ENCODE measurements at regions not wholly inside any gene's neighbourhood (a gene's known extent, or its start where the extent isn't known, plus 50 kb on each side); places are given as distances from the start of the nearest gene placed in this dataset.

- no peak for DNase-seq (ENCODE audit: low read depth)
- TF ChIP-seq, protein P1, sequence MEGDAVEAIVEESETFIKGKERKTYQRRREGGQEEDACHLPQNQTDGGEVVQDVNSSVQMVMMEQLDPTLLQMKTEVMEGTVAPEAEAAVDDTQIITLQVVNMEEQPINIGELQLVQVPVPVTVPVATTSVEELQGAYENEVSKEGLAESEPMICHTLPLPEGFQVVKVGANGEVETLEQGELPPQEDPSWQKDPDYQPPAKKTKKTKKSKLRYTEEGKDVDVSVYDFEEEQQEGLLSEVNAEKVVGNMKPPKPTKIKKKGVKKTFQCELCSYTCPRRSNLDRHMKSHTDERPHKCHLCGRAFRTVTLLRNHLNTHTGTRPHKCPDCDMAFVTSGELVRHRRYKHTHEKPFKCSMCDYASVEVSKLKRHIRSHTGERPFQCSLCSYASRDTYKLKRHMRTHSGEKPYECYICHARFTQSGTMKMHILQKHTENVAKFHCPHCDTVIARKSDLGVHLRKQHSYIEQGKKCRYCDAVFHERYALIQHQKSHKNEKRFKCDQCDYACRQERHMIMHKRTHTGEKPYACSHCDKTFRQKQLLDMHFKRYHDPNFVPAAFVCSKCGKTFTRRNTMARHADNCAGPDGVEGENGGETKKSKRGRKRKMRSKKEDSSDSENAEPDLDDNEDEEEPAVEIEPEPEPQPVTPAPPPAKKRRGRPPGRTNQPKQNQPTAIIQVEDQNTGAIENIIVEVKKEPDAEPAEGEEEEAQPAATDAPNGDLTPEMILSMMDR (conservative IDR thresholded peaks at IDR 0.05; ENCODE audit: low read depth, low read length) = no peak
- H3K4me3 ChIP-seq (ENCODE audit: low read depth, low read length) = no peak overlapping the region
Observed at GRCh38 chr2:137729305-137729704, 235.0 kb upstream of the HNMT start.

DNA sequence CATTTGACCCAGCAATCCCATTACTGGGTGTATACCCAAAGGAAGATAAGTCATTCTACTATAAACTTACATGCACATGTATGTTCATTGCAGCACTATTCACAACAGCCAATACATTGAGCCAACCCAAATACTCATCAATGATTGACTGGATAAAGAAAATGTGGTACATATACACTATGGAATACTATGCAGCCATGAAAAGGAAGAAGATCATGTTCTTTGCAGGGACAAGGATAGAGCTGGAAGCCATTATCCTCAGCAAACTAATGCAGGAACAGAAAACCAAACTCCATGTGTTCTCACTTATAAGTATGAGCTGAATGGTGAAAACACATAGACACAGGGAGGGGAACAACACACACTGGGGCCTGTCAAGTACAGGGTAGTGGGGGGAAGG is 226.7 kb upstream of the HNMT start:
- DNase-seq (ENCODE audit: low read depth) = no peak
- no peak overlapping the region for H3K4me3 ChIP-seq (ENCODE audit: low read depth, low read length)
- TF ChIP-seq, protein P1 (conservative IDR thresholded peaks at IDR 0.05; ENCODE audit: low read depth, low read length) = no peak

DNA sequence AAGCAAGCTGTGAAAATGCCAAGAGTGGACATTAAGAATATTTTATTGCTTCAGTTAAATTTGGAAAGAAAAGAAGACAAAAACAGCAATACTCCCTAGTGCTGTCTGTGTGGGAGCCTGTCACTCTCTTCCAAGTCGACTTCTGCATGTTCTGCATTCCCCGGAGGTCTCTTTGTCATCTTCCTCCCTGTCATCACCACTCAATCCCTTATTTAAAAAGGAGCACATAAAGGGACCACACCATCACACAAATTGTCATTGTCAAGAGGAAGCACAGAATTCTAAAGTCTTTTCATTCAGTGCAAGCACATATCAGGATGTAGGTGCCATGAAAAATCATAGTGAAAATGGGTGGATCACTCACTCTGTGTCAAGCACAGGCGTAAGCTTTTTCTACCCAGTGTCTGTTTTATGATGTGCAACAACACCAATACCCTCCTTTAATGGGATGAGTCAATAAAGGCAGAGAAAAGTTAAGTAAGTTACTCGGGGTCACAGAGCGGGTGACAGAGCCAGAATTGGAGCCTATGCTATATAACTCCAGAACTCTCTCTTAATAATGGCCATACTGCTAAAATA is 222.4 kb upstream of the HNMT start:
- TF ChIP-seq, protein P1 (conservative IDR thresholded peaks at IDR 0.05; ENCODE audit: low read depth, low read length) = no peak
- no peak for DNase-seq (ENCODE audit: low read depth)
- H3K4me3 ChIP-seq (ENCODE audit: low read depth, low read length) = no peak overlapping the region

GRCh38 chr2:137747509-137747908 is 216.8 kb upstream of the HNMT start:
- DNase-seq (ENCODE audit: low read depth) = no peak
- no peak overlapping the region for H3K4me3 ChIP-seq (ENCODE audit: low read depth, low read length)
- TF ChIP-seq, protein P1 (conservative IDR thresholded peaks at IDR 0.05; ENCODE audit: low read depth, low read length) = no peak

DNA sequence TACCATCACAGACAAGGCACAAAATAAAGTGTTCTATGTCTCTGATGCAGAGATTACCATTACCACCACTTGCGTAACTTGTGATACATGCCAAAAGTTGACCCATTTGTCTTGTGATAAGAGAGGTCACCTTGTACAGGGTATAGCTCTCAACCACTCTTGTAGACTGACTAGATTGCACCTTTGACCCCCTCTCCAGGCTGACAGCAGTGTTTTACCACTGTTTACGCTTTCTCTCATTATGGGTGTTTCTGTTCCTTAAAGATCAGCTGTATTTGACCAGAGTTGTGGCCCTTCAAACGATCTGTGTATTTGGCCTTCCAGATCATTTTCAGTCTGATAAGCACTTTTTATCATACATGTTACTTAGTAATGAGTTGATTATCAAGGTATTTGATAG is 215.7 kb upstream of the HNMT start:
- TF ChIP-seq, protein P1 (conservative IDR thresholded peaks at IDR 0.05; ENCODE audit: low read depth, low read length) = no peak
- no peak overlapping the region for H3K4me3 ChIP-seq (ENCODE audit: low read depth, low read length)
- no peak for DNase-seq (ENCODE audit: low read depth)

- no peak overlapping the region for H3K4me3 ChIP-seq (ENCODE audit: low read depth, low read length)
- DNase-seq (ENCODE audit: low read depth) = no peak
- TF ChIP-seq, protein P1 (conservative IDR thresholded peaks at IDR 0.05; ENCODE audit: low read depth, low read length) = no peak
Observed at GRCh38 chr2:137764646-137765045, 199.6 kb upstream of the HNMT start.

GRCh38 chr2:137769406-137769805 is 194.9 kb upstream of the HNMT start:
- TF ChIP-seq, protein P1 (conservative IDR thresholded peaks at IDR 0.05; ENCODE audit: low read depth, low read length) = no peak
- DNase-seq (ENCODE audit: low read depth) = no peak

More at GRCh38 chr2:137769406-137769805, 194.9 kb upstream of the HNMT start:
- H3K4me3 ChIP-seq (ENCODE audit: low read depth, low read length) = no peak overlapping the region

All from choroid plexus epithelial cell (primary cell).